Nephron (organoid): ENCODE measurements at regions not wholly inside any gene's neighbourhood (a gene's known extent, or its start where the extent isn't known, plus 50 kb on each side); places are given as distances from the start of the nearest gene placed in this dataset.

Experiments used
- H3K27ac Mint-ChIP-seq, 3 experiments: 2 replicates each; pipeline ENCODE4 v1.8.0; 2020; ENCODE audit warnings: mixed read lengths in 3 of 3, mild to moderate bottlenecking in 2 of 3, moderate library complexity in 1 of 3
- H3K27me3 Mint-ChIP-seq: 2 replicates; pipeline ENCODE4 v1.8.0; 2021; ENCODE audit warnings: low read depth, mild to moderate bottlenecking, moderate library complexity, mixed read lengths
- H3K36me3 Mint-ChIP-seq: 2 replicates; pipeline ENCODE4 v1.8.0; 2020; ENCODE audit warnings: low read depth, mixed read lengths
- H3K4me1 Mint-ChIP-seq: 2 replicates; pipeline ENCODE4 v1.8.0; 2020; ENCODE audit warnings: mixed read lengths
- H3K4me3 Mint-ChIP-seq, 3 experiments: 2 replicates each; pipeline ENCODE4 v1.8.0; 2020; ENCODE audit warnings: mild to moderate bottlenecking in 3 of 3, mixed read lengths in 3 of 3, moderate library complexity in 2 of 3
- H3K9me3 Mint-ChIP-seq: 2 replicates; pipeline ENCODE4 v1.8.0; 2020; ENCODE audit warnings: mixed read lengths
- CTCF ChIP-seq, 3 experiments: fragments of 200-600 bp; sonication (generic); IDR thresholded peaks; one replicate each; pipeline ENCODE4 v1.5.0; 2021; ENCODE audit warnings: antibody characterized with exemption in 3 of 3; ENCODE audit not compliant: unreplicated experiment in 3 of 3

- peaks cover 8% of the 10 kb centered on the region for H3K27me3 Mint-ChIP-seq
- no peaks in the 10 kb centered on the region for H3K4me1 Mint-ChIP-seq
- TF ChIP-seq CTCF (IDR thresholded peaks at IDR 0.05; ENCODE audit: unreplicated experiment in 3 of 3), result no peak
- H3K9me3 Mint-ChIP-seq, result no peaks in the 10 kb centered on the region
- no peak overlapping the region for H3K27ac Mint-ChIP-seq
- no peaks in the 10 kb centered on the region for H3K36me3 Mint-ChIP-seq
- no peak overlapping the region for H3K4me3 Mint-ChIP-seq
These were observed 61.1 kb upstream of the IL6 start for GRCh38 chr7:22665923-22666322.

- H3K27me3 Mint-ChIP-seq, result peaks cover 8% of the 10 kb centered on the region
These were observed 61.8 kb upstream of the IL6 start for GRCh38 chr7:22664988-22665798.

GRCh38 chr7:22663721-22664120 is 63.3 kb upstream of the IL6 start:
- Mint-ChIP-seq H3K36me3 (no peaks in the 10 kb centered on the region), H3K27me3 (peaks cover 8% of the 10 kb centered on the region), H3K9me3 (no peaks in the 10 kb centered on the region), H3K27ac (no peak overlapping the region), H3K4me3 (no peak overlapping the region), H3K4me1 (no peaks in the 10 kb centered on the region)
- no peak for TF ChIP-seq CTCF (IDR thresholded peaks at IDR 0.05; ENCODE audit: unreplicated experiment in 3 of 3)

More at GRCh38 chr7:22664988-22665798, 61.8 kb upstream of the IL6 start:
- Mint-ChIP-seq H3K27ac (no peak overlapping the region), H3K9me3 (no peaks in the 10 kb centered on the region), H3K36me3 (no peaks in the 10 kb centered on the region), H3K4me3 (no peak overlapping the region), H3K4me1 (no peaks in the 10 kb centered on the region)
- TF ChIP-seq CTCF (IDR thresholded peaks at IDR 0.05; ENCODE audit: unreplicated experiment in 3 of 3), result no peak

- Mint-ChIP-seq H3K4me1 (no peaks in the 10 kb centered on the region), H3K36me3 (no peaks in the 10 kb centered on the region), H3K4me3 (no peak overlapping the region), H3K27ac (no peak overlapping the region), H3K27me3 (peaks cover 8% of the 10 kb centered on the region), H3K9me3 (no peaks in the 10 kb centered on the region)
- no peak for TF ChIP-seq CTCF (IDR thresholded peaks at IDR 0.05; ENCODE audit: unreplicated experiment in 3 of 3)
These were observed 63.7 kb upstream of the IL6 start for GRCh38 chr7:22663357-22663718.

GRCh38 chr7:22662556-22663356 is 64.2 kb upstream of the IL6 start:
- H3K4me3 Mint-ChIP-seq, result no peak overlapping the region
- H3K36me3 Mint-ChIP-seq, result no peaks in the 10 kb centered on the region
- H3K27me3 Mint-ChIP-seq, result peaks cover 8% of the 10 kb centered on the region
- TF ChIP-seq CTCF (IDR thresholded peaks at IDR 0.05; ENCODE audit: unreplicated experiment in 3 of 3), result no peak
- no peak overlapping the region for H3K27ac Mint-ChIP-seq
- no peaks in the 10 kb centered on the region for H3K4me1 Mint-ChIP-seq
- no peaks in the 10 kb centered on the region for H3K9me3 Mint-ChIP-seq
